GM23338 (cell line): ENCODE measurements at regions not wholly inside any gene's neighbourhood (a gene's known extent, or its start where the extent isn't known, plus 50 kb on each side); places are given as distances from the start of the nearest gene placed in this dataset.

Experiments
- ATAC-seq: fragments of 200-7000 bp; cut with Tn5 transposase; 3 replicates; pipeline ENCODE4 v1.9.1; 2020
- DNase-seq: peaks from one replicate; pipeline ENCODE4 v3.0.0-alpha.2; 2015; ENCODE audit warnings: low spot score
- H2AFZ ChIP-seq: fragments of 200-600 bp; sonication (generic); 2 replicates; pipeline ENCODE4 v1.8.0; 2016; ENCODE audit warnings: antibody characterized with exemption, mild to moderate bottlenecking, moderate library complexity
- H3F3A ChIP-seq: fragments of 200-600 bp; sonication (generic); replicated peaks from 2 replicates; pipeline ENCODE4 v1.8.0; 2017; ENCODE audit warnings: antibody characterized with exemption, mixed run types, low read depth
- H3K27ac ChIP-seq: fragments of 200-600 bp; sonication (generic); 2 replicates; pipeline ENCODE4 v1.6.1; 2016; ENCODE audit warnings: low read depth
- H3K27me3 ChIP-seq: fragments of 200-600 bp; sonication (generic); 2 replicates; pipeline ENCODE4 v1.8.0; 2016; ENCODE audit warnings: mild to moderate bottlenecking, mixed run types, moderate library complexity; ENCODE audit not compliant: insufficient read depth
- H3K36me3 ChIP-seq: fragments of 200-600 bp; sonication (generic); 2 replicates; pipeline ENCODE4 v1.8.0; 2016; ENCODE audit warnings: mild to moderate bottlenecking; ENCODE audit not compliant: insufficient read depth
- H3K4me1 ChIP-seq: fragments of 200-600 bp; sonication (generic); 2 replicates; pipeline ENCODE4 v1.8.0; 2016; ENCODE audit warnings: mild to moderate bottlenecking, moderate library complexity; ENCODE audit not compliant: insufficient read depth
- H3K4me2 ChIP-seq: fragments of 200-600 bp; sonication (generic); 2 replicates; pipeline ENCODE4 v1.7.1; 2017; ENCODE audit warnings: mixed run types
- H3K4me3 ChIP-seq: fragments of 200-600 bp; sonication (generic); 2 replicates; pipeline ENCODE4 v1.6.1; 2016; ENCODE audit warnings: mixed run types
- H3K79me2 ChIP-seq: fragments of 200-600 bp; sonication (generic); replicated peaks from 2 replicates; pipeline ENCODE4 v1.8.0; 2017; ENCODE audit warnings: mild to moderate bottlenecking; ENCODE audit not compliant: insufficient read depth
- H3K9me2 ChIP-seq: fragments of 200-600 bp; sonication (generic); 2 replicates; pipeline ENCODE4 v1.8.0; 2017; ENCODE audit not compliant: insufficient read depth
- H4K20me1 ChIP-seq: fragments of 200-600 bp; sonication (generic); replicated peaks from 2 replicates; pipeline ENCODE4 v1.8.0; 2017; ENCODE audit warnings: mild to moderate bottlenecking; ENCODE audit not compliant: insufficient read depth
- H3K27ac Mint-ChIP-seq: 2 replicates; pipeline ENCODE4 v1.8.0; 2020; ENCODE audit warnings: inconsistent platforms, mild to moderate bottlenecking, moderate library complexity, mixed read lengths
- H3K27me3 Mint-ChIP-seq: 3 replicates; pipeline ENCODE4 v1.8.0; 2022; ENCODE audit warnings: low read depth, mild to moderate bottlenecking, moderate library complexity, mixed read lengths, inconsistent platforms; ENCODE audit not compliant: insufficient read depth, poor library complexity
- H3K36me3 Mint-ChIP-seq: 3 replicates; pipeline ENCODE4 v1.8.0; 2021; ENCODE audit warnings: low read depth, mild to moderate bottlenecking, inconsistent platforms, moderate library complexity, mixed read lengths
- H3K4me1 Mint-ChIP-seq: 3 replicates; pipeline ENCODE4 v1.8.0; 2020; ENCODE audit warnings: mild to moderate bottlenecking, inconsistent platforms, mixed read lengths
- H3K4me3 Mint-ChIP-seq: 3 replicates; pipeline ENCODE4 v1.8.0; 2021; ENCODE audit warnings: moderate library complexity, mild to moderate bottlenecking, inconsistent platforms, mixed read lengths
- H3K9me3 Mint-ChIP-seq: 3 replicates; pipeline ENCODE4 v1.8.0; 2020; ENCODE audit warnings: moderate library complexity, mild to moderate bottlenecking, inconsistent platforms, mixed read lengths
- CREB1 ChIP-seq: fragments of 250-450 bp; sonication (Bioruptor Pico); IDR thresholded peaks from 2 replicates; pipeline ENCODE4 v1.5.0; 2020; ENCODE audit warnings: low read depth, mild to moderate bottlenecking, moderate library complexity
- EZH2 ChIP-seq: fragments of 200-600 bp; sonication (generic); IDR thresholded peaks from one replicate; pipeline ENCODE4 v1.8.0; 2017; ENCODE audit warnings: antibody characterized with exemption, mild to moderate bottlenecking, low read depth; ENCODE audit not compliant: unreplicated experiment
- EZH2phosphoT487 ChIP-seq: fragments of 200-600 bp; sonication (generic); IDR thresholded peaks from one replicate; pipeline ENCODE4 v1.8.1; 2018; ENCODE audit warnings: antibody characterized with exemption; ENCODE audit not compliant: unreplicated experiment
- JUNB ChIP-seq: IDR thresholded peaks from one replicate; pipeline ENCODE4 v1.6.1; 2016; ENCODE audit warnings: antibody characterized with exemption; ENCODE audit not compliant: unreplicated experiment
- NANOG ChIP-seq: IDR thresholded peaks from 2 replicates; pipeline ENCODE4 v1.6.1; 2016; ENCODE audit warnings: antibody characterized with exemption, borderline replicate concordance
- POLR2AphosphoS5 ChIP-seq: IDR thresholded peaks from 2 replicates; pipeline ENCODE4 v1.6.1; 2016; ENCODE audit warnings: antibody characterized with exemption, low read depth
- STAT1 ChIP-seq: IDR thresholded peaks from one replicate; pipeline ENCODE4 v1.6.1; 2016; ENCODE audit warnings: antibody characterized with exemption; ENCODE audit not compliant: unreplicated experiment
- ZNF114 ChIP-seq: fragments of 250-450 bp; sonication (Bioruptor Pico); IDR thresholded peaks from 2 replicates; pipeline ENCODE4 v1.5.0; 2020; ENCODE audit warnings: mild to moderate bottlenecking, moderate library complexity
- ZNF331 ChIP-seq: fragments of 250-450 bp; sonication (Bioruptor Pico); IDR thresholded peaks from 2 replicates; pipeline ENCODE4 v1.5.0; 2020; ENCODE audit warnings: low read depth, mild to moderate bottlenecking, moderate library complexity
- ZNF462 ChIP-seq: fragments of 250-450 bp; sonication (Bioruptor Pico); IDR thresholded peaks from 2 replicates; pipeline ENCODE4 v1.5.0; 2020; ENCODE audit warnings: mild to moderate bottlenecking, moderate library complexity
- TF ChIP-seq, protein P1 (sequence below), 2 experiments: fragments of 200-600 bp in 1 of 2; sonication (generic) in 1 of 2; conservative IDR thresholded peaks; 2 replicates each; pipeline versions ENCODE4 v1.5.1 to v1.6.1; 2016 to 2017; ENCODE audit warnings: antibody characterized with exemption in 2 of 2, low read depth in 2 of 2, mild to moderate bottlenecking in 2 of 2, moderate library complexity in 1 of 2

GRCh38 chr7:81519886-81520285 is 250.0 kb downstream of the HGF start:
- Histone ChIP-seq H3K4me2 (no peak overlapping the region), H3F3A (no peaks in the 10 kb centered on the region), H2AFZ (no peak overlapping the region), H3K27ac (no peak overlapping the region), H3K79me2 (no peaks in the 10 kb centered on the region), H3K36me3 (no peaks in the 10 kb centered on the region), H3K4me3 (no peak overlapping the region), H3K4me1 (no peaks in the 10 kb centered on the region), H3K27me3 (no peaks in the 10 kb centered on the region), H4K20me1 (no peaks in the 10 kb centered on the region), H3K9me2 (no peaks in the 10 kb centered on the region)
- ATAC-seq, result no peak
- H3K36me3 Mint-ChIP-seq, result no peaks in the 10 kb centered on the region
- H3K4me3 Mint-ChIP-seq, result no peak overlapping the region
- no peak for TF ChIP-seq ZNF462 (CRISPR knock-in tag)
- no peak for TF ChIP-seq POLR2AphosphoS5
- no peak for TF ChIP-seq CREB1 (CRISPR knock-in tag)
- TF ChIP-seq EZH2, result no peak
- TF ChIP-seq JUNB, result no peak
- TF ChIP-seq, protein P1, sequence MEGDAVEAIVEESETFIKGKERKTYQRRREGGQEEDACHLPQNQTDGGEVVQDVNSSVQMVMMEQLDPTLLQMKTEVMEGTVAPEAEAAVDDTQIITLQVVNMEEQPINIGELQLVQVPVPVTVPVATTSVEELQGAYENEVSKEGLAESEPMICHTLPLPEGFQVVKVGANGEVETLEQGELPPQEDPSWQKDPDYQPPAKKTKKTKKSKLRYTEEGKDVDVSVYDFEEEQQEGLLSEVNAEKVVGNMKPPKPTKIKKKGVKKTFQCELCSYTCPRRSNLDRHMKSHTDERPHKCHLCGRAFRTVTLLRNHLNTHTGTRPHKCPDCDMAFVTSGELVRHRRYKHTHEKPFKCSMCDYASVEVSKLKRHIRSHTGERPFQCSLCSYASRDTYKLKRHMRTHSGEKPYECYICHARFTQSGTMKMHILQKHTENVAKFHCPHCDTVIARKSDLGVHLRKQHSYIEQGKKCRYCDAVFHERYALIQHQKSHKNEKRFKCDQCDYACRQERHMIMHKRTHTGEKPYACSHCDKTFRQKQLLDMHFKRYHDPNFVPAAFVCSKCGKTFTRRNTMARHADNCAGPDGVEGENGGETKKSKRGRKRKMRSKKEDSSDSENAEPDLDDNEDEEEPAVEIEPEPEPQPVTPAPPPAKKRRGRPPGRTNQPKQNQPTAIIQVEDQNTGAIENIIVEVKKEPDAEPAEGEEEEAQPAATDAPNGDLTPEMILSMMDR (conservative IDR thresholded peaks at IDR 0.05; ENCODE audit: low read depth in 2 of 2), result no peak
- TF ChIP-seq EZH2phosphoT487, result no peak
- TF ChIP-seq STAT1, result no peak
- TF ChIP-seq ZNF331 (CRISPR knock-in tag), result no peak
- no peak for TF ChIP-seq NANOG
- TF ChIP-seq ZNF114, result no peak
- H3K9me3 Mint-ChIP-seq, result no peaks in the 10 kb centered on the region
- H3K4me1 Mint-ChIP-seq, result peaks cover 3% of the 10 kb centered on the region; the same call in 1 of the 3 replicates
- DNase-seq, result no peak
- H3K27me3 Mint-ChIP-seq, result no peaks in the 10 kb centered on the region
- no peak overlapping the region for H3K27ac Mint-ChIP-seq
